ENCODE measurements at regions not wholly inside any gene's neighbourhood (a gene's known extent, or its start where the extent isn't known, plus 50 kb on each side); places are given as distances from the start of the nearest gene placed in this dataset.

DNA sequence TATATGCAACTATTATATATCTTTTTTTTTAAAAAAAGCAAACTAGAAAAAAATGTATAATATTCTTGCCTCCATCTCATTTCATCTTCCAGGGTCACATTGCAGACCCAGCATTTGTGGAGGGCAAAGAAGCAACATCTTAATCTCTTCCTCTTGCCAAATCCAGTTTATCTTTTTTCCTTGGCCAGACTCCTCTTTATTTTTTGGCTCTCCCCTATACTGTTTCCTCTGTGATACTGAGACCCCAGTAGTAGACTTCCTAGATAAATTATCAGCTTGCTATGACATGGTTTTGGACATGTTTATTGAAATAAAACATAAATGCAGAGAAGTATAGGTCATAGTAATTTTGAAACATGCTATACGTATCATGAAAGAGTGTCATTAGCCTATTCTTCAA lies 303.8 kb upstream of the DDHD1 start:
- Histone ChIP-seq H4K91ac (replicated peaks; ENCODE audit: insufficient read length, low read length) (no peak overlapping the region), H3K36me3 (ENCODE audit: control insufficient read depth in 2 of 4, insufficient read depth in 4 of 4, low read length in 3 of 4) (no peaks in the 10 kb centered on the region), H3K56ac (replicated peaks; ENCODE audit: insufficient read length, low read depth, low read length) (no peak overlapping the region), H4K5ac (ENCODE audit: insufficient read length, low read depth, low read length) (no peak overlapping the region), H3K4ac (replicated peaks; ENCODE audit: insufficient read length, low read depth, low read length) (no peak overlapping the region), H2AK5ac (ENCODE audit: low read depth, low read length) (no peak overlapping the region), H4K8ac (ENCODE audit: extremely low read depth, insufficient read depth, low read length) (no peak overlapping the region), H2BK12ac (ENCODE audit: low read depth, low read length) (no peak overlapping the region), H3K18ac (ENCODE audit: extremely low read depth, low read length) (no peak overlapping the region), H3K4me1 (replicated peaks in 1 of 4; ENCODE audit: control insufficient read depth in 3 of 4, insufficient read depth in 4 of 4, low read length in 3 of 4) (peaks cover 0 to 4% (median 0%) of the 10 kb centered on the region in 4 experiments; a peak in 1 of 7 replicates), H3K27me3 (replicated peaks in 1 of 4; ENCODE audit: control insufficient read depth in 3 of 4, extremely low read depth in 1 of 4, insufficient read depth in 3 of 4, low read length in 3 of 4) (no peaks in the 10 kb centered on the region), H3K23ac (ENCODE audit: insufficient read length) (no peak overlapping the region), H2BK15ac (ENCODE audit: low read length) (no peak overlapping the region), H2AFZ (ENCODE audit: low read length) (no peak overlapping the region), H3K4me3 (ENCODE audit: extremely low read depth in 1 of 4, insufficient read depth in 2 of 4, low read depth in 3 of 4, low read length in 4 of 4) (no peak overlapping the region), H3K9me3 (ENCODE audit: insufficient read depth in 2 of 2, low read depth in 1 of 2, low read length in 1 of 2) (no peaks in the 10 kb centered on the region), H2BK120ac (replicated peaks; ENCODE audit: low read depth, low read length) (no peak overlapping the region), H3K79me2 (ENCODE audit: control insufficient read depth in 1 of 2, insufficient read depth in 2 of 2, low read length in 2 of 2) (no peaks in the 10 kb centered on the region), H4K20me1 (replicated peaks in 1 of 2; ENCODE audit: control insufficient read depth in 1 of 2, insufficient read depth in 2 of 2, low read length in 2 of 2) (peaks cover 0 to 2% of the 10 kb centered on the region in 2 experiments), H3K23me2 (ENCODE audit: low read depth, low read length) (no peaks in the 10 kb centered on the region), H2BK20ac (ENCODE audit: low read length) (no peak overlapping the region), H3K79me1 (ENCODE audit: low read depth, low read length) (no peaks in the 10 kb centered on the region), H3K27ac (ENCODE audit: low read depth, low read length) (no peak overlapping the region), H3K4me2 (ENCODE audit: insufficient read depth in 1 of 2, low read depth in 2 of 2, low read length in 2 of 2) (no peak overlapping the region), H2BK5ac (ENCODE audit: low read depth, low read length) (no peak overlapping the region), H3K14ac (ENCODE audit: insufficient read length) (no peak overlapping the region), H3K9ac (replicated peaks in 1 of 4; ENCODE audit: extremely low read depth in 1 of 4, low read depth in 3 of 4, low read length in 3 of 4) (no peak overlapping the region)
- 88% methylated on average over 1 of the region's 1 CpG; no CpG with 5 or more reads in 1 of the 2 experiments for WGBS, 2 experiments (ENCODE audit: extremely low coverage in 1 of 2, insufficient coverage in 1 of 2, insufficient read length in 1 of 2, insufficient replicate concordance in 2 of 2, low coverage in 1 of 2, low lambda C conversion rate in 2 of 2, missing lambda C conversion rate in 1 of 2)
- CTCF ChIA-PET (ENCODE audit: partially characterized antibody): interaction anchor here (1.5 kb wide), 1 partner anchor 81 kb away, joined by 4 read pairs; no protein-coding TSS in a partner anchor
- POLR2A ChIA-PET (ENCODE audit: partially characterized antibody): no interaction called here
- TF ChIP-seq CBX8 (IDR thresholded peaks at IDR 0.05; ENCODE audit: borderline replicate concordance, low read depth, low read length) (no peak), CEBPB (IDR thresholded peaks at IDR 0.05; ENCODE audit: low read depth, low read length) (no peak)
- no peak for FAIRE-seq
- no peak for DNase-seq (ENCODE audit: low read depth in 1 of 2, low spot score in 2 of 2)

All from H1 (cell line).